ENCODE measurements at regions not wholly inside any gene's neighbourhood (a gene's known extent, or its start where the extent isn't known, plus 50 kb on each side); places are given as distances from the start of the nearest gene placed in this dataset.

GRCh38 chr1:55334797-55335196 is 119.6 kb upstream of the USP24 start:
- no peak for DNase-seq (ENCODE audit: low spot score)

GRCh38 chr1:55334160-55334559 is 119.0 kb upstream of the USP24 start:
- no peak for DNase-seq (ENCODE audit: low spot score)

- no peak for DNase-seq (ENCODE audit: low spot score)
Measured at GRCh38 chr1:55333461-55333860, 118.3 kb upstream of the USP24 start.

- no peak for DNase-seq (ENCODE audit: low spot score)
Measured at GRCh38 chr1:55331351-55331750, 116.2 kb upstream of the USP24 start.

GRCh38 chr1:55329808-55330432 is 114.8 kb upstream of the USP24 start:
- DNase-seq (ENCODE audit: low spot score) = no peak

- peak; percentile 14 for DNase-seq (ENCODE audit: low spot score)
Measured at GRCh38 chr1:55329091-55329490, 113.9 kb upstream of the USP24 start.

- DNase-seq (ENCODE audit: low spot score) = peak; percentile 16
Measured at GRCh38 chr1:55326496-55327243, 111.5 kb upstream of the USP24 start.

- DNase-seq (ENCODE audit: low spot score) = no peak
Measured at GRCh38 chr1:55323760-55324159, 108.6 kb upstream of the USP24 start.

- no peak for DNase-seq (ENCODE audit: low spot score)
Measured at GRCh38 chr1:55322842-55323241, 107.7 kb upstream of the USP24 start.

GRCh38 chr1:55321942-55322341 is 106.8 kb upstream of the USP24 start:
- peak; percentile 34 for DNase-seq (ENCODE audit: low spot score)

GRCh38 chr1:55320891-55321290 is 105.7 kb upstream of the USP24 start:
- DNase-seq (ENCODE audit: low spot score) = no peak

GRCh38 chr1:55318116-55318817 is 103.1 kb upstream of the USP24 start:
- no peak for DNase-seq (ENCODE audit: low spot score)

GRCh38 chr1:55317673-55318072 is 102.5 kb upstream of the USP24 start:
- DNase-seq (ENCODE audit: low spot score) = no peak

GRCh38 chr1:55316947-55317662 is 101.9 kb upstream of the USP24 start:
- no peak for DNase-seq (ENCODE audit: low spot score)

- no peak for DNase-seq (ENCODE audit: low spot score)
Measured at GRCh38 chr1:55316502-55316901, 101.3 kb upstream of the USP24 start.

GRCh38 chr1:55315552-55315951 is 100.4 kb upstream of the USP24 start:
- DNase-seq (ENCODE audit: low spot score) = no peak

- no peak for DNase-seq (ENCODE audit: low spot score)
Measured at GRCh38 chr1:55314740-55315139, 99.6 kb upstream of the USP24 start.

GRCh38 chr1:55313903-55314302 is 98.7 kb upstream of the USP24 start:
- no peak for DNase-seq (ENCODE audit: low spot score)

GRCh38 chr1:55311979-55312378 is 96.8 kb upstream of the USP24 start:
- no peak for DNase-seq (ENCODE audit: low spot score)

- DNase-seq (ENCODE audit: low spot score) = no peak
Measured at GRCh38 chr1:55311057-55311641, 96.0 kb upstream of the USP24 start.

GRCh38 chr1:55310505-55310971 is 95.4 kb upstream of the USP24 start:
- peak; percentile 82 for DNase-seq (ENCODE audit: low spot score)

All from AG08396 (cell line).